BJ (cell line): ENCODE measurements at regions not wholly inside any gene's neighbourhood (a gene's known extent, or its start where the extent isn't known, plus 50 kb on each side); places are given as distances from the start of the nearest gene placed in this dataset. TPM values are rescaled to one million over a fixed set of nuclear protein-coding genes. Genes with fewer than 3 reads are reported as not detected.

Source experiments
- small RNA-seq: library from RNA; depleted of rRNA; stranded (forward); fragments of <200 nt; gene quantifications from one replicate; pipeline ENCODE3, GENCODE V24; 2012; ENCODE audit warnings: low replicate concordance, low read depth; ENCODE audit not compliant: insufficient read length

Small RNA genes lying in the stretch of these regions (small RNA-seq; reads per million reads assigned to genes)
- not detected for gene RNU6-617P
